ENCODE measurements at regions not wholly inside any gene's neighbourhood (a gene's known extent, or its start where the extent isn't known, plus 50 kb on each side); places are given as distances from the start of the nearest gene placed in this dataset.

DNA sequence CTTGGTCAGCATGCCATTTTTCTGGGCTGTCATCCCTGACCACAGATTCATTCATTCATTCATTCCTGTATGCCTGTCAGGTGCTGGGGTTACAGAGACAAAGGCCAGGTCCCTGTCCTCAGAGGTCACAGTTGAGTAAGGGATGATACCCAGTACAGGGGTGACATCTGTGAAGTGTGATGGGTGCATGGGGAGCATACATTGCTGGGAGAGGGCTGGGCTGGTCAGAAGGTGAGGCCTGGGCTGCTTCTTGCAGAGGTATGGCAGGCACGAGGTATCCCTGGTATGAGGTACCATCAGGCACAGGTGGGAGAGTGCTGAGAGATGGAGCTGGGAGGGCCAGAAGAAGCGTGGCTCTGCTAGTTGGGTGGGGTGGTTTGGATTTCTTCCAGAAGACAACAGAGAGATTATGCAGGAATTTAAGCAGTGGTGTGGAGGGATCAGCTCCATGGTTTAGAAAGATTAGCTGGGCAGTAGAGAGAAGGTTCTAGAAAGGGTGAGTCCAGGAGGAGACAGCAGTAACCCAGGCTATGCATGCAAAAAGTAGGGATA, 181.9 kb upstream of the HAAO start:
- TF ChIP-seq, protein P1, sequence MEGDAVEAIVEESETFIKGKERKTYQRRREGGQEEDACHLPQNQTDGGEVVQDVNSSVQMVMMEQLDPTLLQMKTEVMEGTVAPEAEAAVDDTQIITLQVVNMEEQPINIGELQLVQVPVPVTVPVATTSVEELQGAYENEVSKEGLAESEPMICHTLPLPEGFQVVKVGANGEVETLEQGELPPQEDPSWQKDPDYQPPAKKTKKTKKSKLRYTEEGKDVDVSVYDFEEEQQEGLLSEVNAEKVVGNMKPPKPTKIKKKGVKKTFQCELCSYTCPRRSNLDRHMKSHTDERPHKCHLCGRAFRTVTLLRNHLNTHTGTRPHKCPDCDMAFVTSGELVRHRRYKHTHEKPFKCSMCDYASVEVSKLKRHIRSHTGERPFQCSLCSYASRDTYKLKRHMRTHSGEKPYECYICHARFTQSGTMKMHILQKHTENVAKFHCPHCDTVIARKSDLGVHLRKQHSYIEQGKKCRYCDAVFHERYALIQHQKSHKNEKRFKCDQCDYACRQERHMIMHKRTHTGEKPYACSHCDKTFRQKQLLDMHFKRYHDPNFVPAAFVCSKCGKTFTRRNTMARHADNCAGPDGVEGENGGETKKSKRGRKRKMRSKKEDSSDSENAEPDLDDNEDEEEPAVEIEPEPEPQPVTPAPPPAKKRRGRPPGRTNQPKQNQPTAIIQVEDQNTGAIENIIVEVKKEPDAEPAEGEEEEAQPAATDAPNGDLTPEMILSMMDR (IDR thresholded peaks at IDR 0.05; ENCODE audit: low read depth, low read length): no peak
- TF ChIP-seq EZH2phosphoT487 (IDR thresholded peaks at IDR 0.05; ENCODE audit: low read depth): no peak
